MG63 (cell line): ENCODE measurements at regions not wholly inside any gene's neighbourhood (a gene's known extent, or its start where the extent isn't known, plus 50 kb on each side); places are given as distances from the start of the nearest gene placed in this dataset.
A peak's percentile ranks its signal among the peaks of the same experiment; 100 is the strongest.
"Not testable (repeated sequence)": the region's sequence is repeated elsewhere in the genome, so short reads cannot be mapped to it uniquely, and the experiment has no call there.

Source experiments
- DNase-seq: peaks from one replicate; pipeline ENCODE4 v3.0.0-alpha.2; 2020
- H3K27me3 ChIP-seq: fragments of 250-450 bp; sonication (Bioruptor Pico); 2 replicates; pipeline ENCODE4 v1.5.1; 2020; ENCODE audit warnings: mild to moderate bottlenecking, moderate library complexity
- H3K36me3 ChIP-seq: fragments of 250-450 bp; sonication (Bioruptor Pico); 2 replicates; pipeline ENCODE4 v1.5.1; 2020; ENCODE audit warnings: mild to moderate bottlenecking, moderate library complexity
- H3K4me3 ChIP-seq: fragments of 250-450 bp; sonication (Bioruptor Pico); 2 replicates; pipeline ENCODE4 v1.5.1; 2020; ENCODE audit warnings: mild to moderate bottlenecking, moderate library complexity
- H3K9me3 ChIP-seq: fragments of 250-450 bp; sonication (Bioruptor Pico); 2 replicates; pipeline ENCODE4 v1.5.1; 2020; ENCODE audit warnings: mild to moderate bottlenecking, moderate library complexity

DNA sequence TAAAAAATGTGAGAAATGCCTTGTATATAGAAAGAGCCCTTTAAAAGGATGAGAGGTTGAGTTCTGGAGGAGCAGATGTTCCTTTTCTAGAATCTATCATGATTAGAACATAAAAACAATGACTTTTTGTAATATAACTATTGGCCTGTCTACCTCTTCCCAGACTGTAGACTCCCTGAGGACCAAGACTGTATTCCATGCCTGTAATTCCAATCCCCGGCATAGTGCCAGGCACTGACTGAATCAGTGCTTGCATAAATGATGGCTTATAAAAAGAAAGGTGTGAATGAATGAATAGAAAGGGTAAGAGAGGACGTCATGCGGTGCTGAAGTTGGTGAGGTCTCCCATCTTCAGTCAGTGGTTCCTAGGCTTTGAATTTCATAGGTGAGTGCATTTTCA, 92.6 kb upstream of the GDNF start:
- no peak overlapping the region for H3K4me3 ChIP-seq
- no peaks in the 10 kb centered on the region for H3K27me3 ChIP-seq
- no peak for DNase-seq
- H3K36me3 ChIP-seq: no peaks in the 10 kb centered on the region
- H3K9me3 ChIP-seq: 0 out of 2 replicates have a peak, but pooled peaks cover 3% of the 10 kb centered on the region

DNA sequence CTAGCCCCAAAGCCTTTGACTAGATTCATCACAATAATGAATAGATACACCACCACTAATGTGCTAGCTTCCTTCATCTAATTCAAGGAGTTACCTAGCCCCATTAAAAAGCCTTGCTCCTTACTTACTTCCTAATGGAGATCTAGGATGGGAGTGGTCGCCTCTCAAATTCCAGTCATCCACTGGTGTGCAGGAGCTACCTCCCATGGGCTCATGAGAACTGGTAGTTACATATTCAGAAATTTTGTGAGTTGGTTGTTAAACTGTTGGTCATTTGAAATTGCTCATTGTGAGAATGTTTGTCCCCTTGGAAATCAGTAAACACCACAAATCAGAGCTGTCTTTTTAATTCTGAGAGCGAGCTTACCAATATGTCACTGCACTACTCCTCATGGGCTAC, 91.7 kb upstream of the GDNF start:
- Histone ChIP-seq H3K27me3 (no peaks in the 10 kb centered on the region), H3K36me3 (no peaks in the 10 kb centered on the region), H3K4me3 (no peak overlapping the region), H3K9me3 (0 out of 2 replicates have a peak, but pooled peaks cover 1% of the 10 kb centered on the region)
- DNase-seq: no peak

- no peaks in the 10 kb centered on the region for H3K36me3 ChIP-seq
- no peak for DNase-seq
Measured at GRCh38 chr5:37930350-37930749, 90.5 kb upstream of the GDNF start.

GRCh38 chr5:37929791-37930190, 90.0 kb upstream of the GDNF start:
- Histone ChIP-seq H3K27me3 (no peaks in the 10 kb centered on the region), H3K36me3 (no peaks in the 10 kb centered on the region), H3K4me3 (no peak overlapping the region), H3K9me3 (no peaks in the 10 kb centered on the region)
- DNase-seq: no peak

More at GRCh38 chr5:37930350-37930749, 90.5 kb upstream of the GDNF start:
- H3K9me3 ChIP-seq: no peaks in the 10 kb centered on the region
- H3K4me3 ChIP-seq: no peak overlapping the region
- no peaks in the 10 kb centered on the region for H3K27me3 ChIP-seq

DNA sequence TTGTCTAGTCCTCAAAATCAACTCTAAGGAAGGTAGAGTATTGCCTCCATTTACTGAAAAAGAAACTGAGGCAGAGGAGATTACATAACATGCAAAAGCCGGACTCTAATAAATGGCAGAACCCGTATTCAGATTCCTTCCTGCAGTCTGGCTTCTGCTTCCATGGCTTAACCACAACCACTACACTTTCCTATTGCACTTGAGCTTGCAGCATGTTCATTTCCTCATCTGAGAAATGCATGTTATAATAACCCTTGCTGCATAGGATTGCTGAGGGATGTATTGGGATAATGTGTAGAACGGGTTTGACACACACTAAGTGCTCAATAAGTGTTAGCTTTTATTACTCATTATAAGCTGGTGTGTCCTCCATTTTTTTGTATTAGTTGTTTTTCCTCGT, 87.9 kb upstream of the GDNF start:
- not testable (repeated sequence) for H3K27me3 ChIP-seq, H3K9me3 ChIP-seq, H3K4me3 ChIP-seq, H3K36me3 ChIP-seq, DNase-seq

DNA sequence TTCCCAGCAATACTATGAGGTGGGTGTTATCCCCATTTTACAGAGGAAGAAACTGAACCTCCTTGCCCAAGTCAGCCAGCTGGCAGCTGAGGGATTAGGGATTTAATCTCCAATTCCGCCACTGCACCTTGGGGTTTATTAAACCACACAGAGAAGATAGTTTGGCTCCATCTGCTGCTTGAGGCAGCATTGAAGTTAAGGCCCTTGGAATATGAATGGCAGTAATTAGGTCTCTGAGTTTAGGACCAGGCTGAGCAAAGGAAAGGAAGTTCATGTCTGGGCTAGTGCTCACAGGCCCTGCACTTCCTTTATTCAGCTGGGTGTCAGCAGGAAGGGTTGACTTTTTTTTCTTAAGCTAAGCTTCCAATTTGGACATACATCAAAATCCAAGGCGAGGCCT, 86.9 kb upstream of the GDNF start:
- H3K4me3 ChIP-seq: no peak overlapping the region
- no peaks in the 10 kb centered on the region for H3K27me3 ChIP-seq
- 0 out of 2 replicates have a peak, but pooled peaks cover under 1% of the 10 kb centered on the region for H3K9me3 ChIP-seq
- no peaks in the 10 kb centered on the region for H3K36me3 ChIP-seq
- DNase-seq: no peak

DNA sequence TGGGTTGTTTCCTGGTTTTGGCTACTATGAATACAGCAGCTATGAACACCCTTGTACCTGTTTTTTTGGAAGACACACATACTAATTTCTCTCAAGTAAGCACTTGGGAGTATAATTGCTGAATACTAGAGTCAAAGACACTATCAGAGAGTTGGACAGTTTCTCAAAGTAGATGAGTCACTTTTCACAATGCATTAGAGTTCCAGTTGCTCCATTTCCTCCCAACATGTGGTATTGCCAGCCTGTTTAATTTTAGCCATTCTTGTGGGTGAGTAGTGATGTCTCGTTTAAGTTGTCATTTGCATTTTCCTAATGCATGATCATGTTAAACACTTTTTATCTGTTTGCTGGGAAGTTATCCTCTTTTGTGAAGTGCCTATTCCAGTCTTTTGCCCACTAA, 81.6 kb upstream of the GDNF start:
- DNase-seq: no peak
- Histone ChIP-seq H3K4me3 (no peak overlapping the region), H3K36me3 (no peaks in the 10 kb centered on the region), H3K27me3 (no peaks in the 10 kb centered on the region), H3K9me3 (0 out of 2 replicates have a peak, but pooled peaks cover 6% of the 10 kb centered on the region)

DNA sequence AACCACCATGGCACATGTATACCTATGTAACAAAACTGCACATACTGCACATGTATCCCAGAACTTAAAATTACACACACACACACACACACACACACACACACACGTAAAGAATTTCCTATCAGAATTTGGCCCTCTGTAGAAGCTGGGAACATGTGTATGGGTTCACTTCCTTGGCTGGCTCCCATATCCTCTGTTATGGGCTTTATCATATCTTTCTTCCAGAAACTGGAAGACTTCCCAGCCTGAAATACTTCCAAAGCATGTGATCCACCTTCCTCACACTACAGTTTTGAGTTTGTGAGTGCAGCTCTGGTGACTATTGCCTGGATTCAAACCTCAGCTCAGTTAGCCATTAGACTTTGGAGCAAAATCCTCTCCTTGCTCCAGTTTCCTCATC, 78.6 kb upstream of the GDNF start:
- peaks cover 2% of the 10 kb centered on the region for H3K27me3 ChIP-seq
- DNase-seq: no peak
- H3K4me3 ChIP-seq: no peak overlapping the region
- no peaks in the 10 kb centered on the region for H3K36me3 ChIP-seq
- 0 out of 2 replicates have a peak, but pooled peaks cover 6% of the 10 kb centered on the region for H3K9me3 ChIP-seq

DNA sequence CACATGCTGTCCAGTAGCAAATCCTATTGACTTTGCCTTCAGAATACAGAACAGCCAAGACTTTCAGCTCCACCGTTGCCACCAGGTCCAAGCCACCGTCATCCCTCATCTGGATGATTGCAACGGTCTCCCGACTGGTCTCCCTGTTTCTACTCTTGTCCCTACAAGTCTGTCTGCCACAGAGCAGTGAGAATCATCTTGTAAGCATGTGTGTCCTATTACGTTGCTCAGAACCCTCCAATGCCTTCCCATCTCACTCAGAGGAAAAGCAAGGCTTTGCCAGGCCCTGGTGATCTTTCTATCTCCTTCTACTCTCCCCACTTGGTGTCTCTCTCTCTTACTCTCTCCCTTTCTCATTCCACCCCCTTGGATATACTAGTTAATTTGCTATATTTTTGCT, 76.7 kb upstream of the GDNF start:
- 0 out of 2 replicates have a peak, but pooled peaks cover 4% of the 10 kb centered on the region for H3K9me3 ChIP-seq
- DNase-seq: no peak
- H3K27me3 ChIP-seq: peaks cover 2% of the 10 kb centered on the region
- no peak overlapping the region for H3K4me3 ChIP-seq
- H3K36me3 ChIP-seq: no peaks in the 10 kb centered on the region

- no peak overlapping the region for H3K4me3 ChIP-seq
- no peak for DNase-seq
- H3K36me3 ChIP-seq: no peaks in the 10 kb centered on the region
- H3K9me3 ChIP-seq: no peaks in the 10 kb centered on the region
- peaks cover 2% of the 10 kb centered on the region for H3K27me3 ChIP-seq
Measured at GRCh38 chr5:37915097-37915736, 75.4 kb upstream of the GDNF start.

GRCh38 chr5:37909610-37910266, 69.9 kb upstream of the GDNF start:
- DNase-seq, H3K36me3 ChIP-seq, H3K4me3 ChIP-seq, H3K27me3 ChIP-seq, H3K9me3 ChIP-seq: not testable (repeated sequence)

GRCh38 chr5:37906416-37906815, 66.6 kb upstream of the GDNF start:
- Histone ChIP-seq H3K9me3 (no peaks in the 10 kb centered on the region), H3K27me3 (no peaks in the 10 kb centered on the region), H3K36me3 (no peaks in the 10 kb centered on the region), H3K4me3 (no peak overlapping the region)
- no peak for DNase-seq

DNA sequence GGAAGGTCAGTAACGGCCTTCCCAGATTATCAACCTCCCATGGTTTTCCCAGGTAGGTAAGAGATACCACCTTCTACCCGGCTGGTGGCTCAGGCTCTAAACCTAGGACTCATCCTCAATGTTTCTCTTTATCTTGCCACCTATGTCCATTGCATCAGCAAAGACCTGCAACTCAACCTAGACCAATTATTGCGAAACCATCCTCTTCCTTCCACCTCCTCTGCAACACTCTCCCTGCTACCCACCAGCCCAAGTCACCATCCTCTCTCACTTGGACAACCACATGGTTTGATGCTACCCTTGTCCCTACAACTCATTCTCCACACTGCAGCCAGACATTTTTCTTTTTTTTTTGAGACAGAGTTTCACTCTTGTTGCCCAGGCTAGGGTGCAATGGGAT, 65.4 kb upstream of the GDNF start:
- no peak overlapping the region for H3K4me3 ChIP-seq
- no peaks in the 10 kb centered on the region for H3K27me3 ChIP-seq
- no peaks in the 10 kb centered on the region for H3K9me3 ChIP-seq
- DNase-seq: no peak
- no peaks in the 10 kb centered on the region for H3K36me3 ChIP-seq

GRCh38 chr5:37902323-37902722, 62.5 kb upstream of the GDNF start:
- H3K9me3 ChIP-seq: no peaks in the 10 kb centered on the region
- DNase-seq: no peak
- H3K4me3 ChIP-seq: no peak overlapping the region
- H3K27me3 ChIP-seq: no peaks in the 10 kb centered on the region
- no peaks in the 10 kb centered on the region for H3K36me3 ChIP-seq

GRCh38 chr5:37900692-37901091, 60.9 kb upstream of the GDNF start:
- Histone ChIP-seq H3K4me3 (no peak overlapping the region), H3K36me3 (no peaks in the 10 kb centered on the region), H3K27me3 (no peaks in the 10 kb centered on the region), H3K9me3 (no peaks in the 10 kb centered on the region)
- DNase-seq: peak; percentile 77

GRCh38 chr5:37899037-37899436, 59.2 kb upstream of the GDNF start:
- H3K36me3 ChIP-seq: no peaks in the 10 kb centered on the region
- no peak for DNase-seq
- H3K9me3 ChIP-seq: no peaks in the 10 kb centered on the region
- no peak overlapping the region for H3K4me3 ChIP-seq
- no peaks in the 10 kb centered on the region for H3K27me3 ChIP-seq

DNA sequence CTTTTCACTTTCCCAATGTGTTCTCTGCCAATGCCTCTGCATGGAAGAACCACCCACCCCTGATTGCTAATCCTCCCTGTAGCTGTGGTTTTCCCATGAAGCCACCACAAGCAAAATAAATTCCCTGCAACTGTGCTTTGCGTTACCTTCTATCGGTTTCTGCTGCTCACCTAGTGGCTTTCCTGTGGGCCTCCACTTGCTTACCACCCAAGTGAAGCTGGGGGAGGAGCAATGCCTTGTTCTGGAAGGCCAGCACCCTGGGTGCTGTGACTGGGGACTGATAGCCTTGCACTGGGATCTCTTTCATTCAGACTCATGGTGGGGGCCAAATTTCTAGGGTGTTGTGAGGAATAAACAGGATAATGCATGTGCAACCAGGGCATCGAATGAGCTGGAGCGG, 56.3 kb upstream of the GDNF start:
- no peak overlapping the region for H3K4me3 ChIP-seq
- H3K9me3 ChIP-seq: no peaks in the 10 kb centered on the region
- H3K36me3 ChIP-seq: no peaks in the 10 kb centered on the region
- no peak for DNase-seq
- no peaks in the 10 kb centered on the region for H3K27me3 ChIP-seq

DNA sequence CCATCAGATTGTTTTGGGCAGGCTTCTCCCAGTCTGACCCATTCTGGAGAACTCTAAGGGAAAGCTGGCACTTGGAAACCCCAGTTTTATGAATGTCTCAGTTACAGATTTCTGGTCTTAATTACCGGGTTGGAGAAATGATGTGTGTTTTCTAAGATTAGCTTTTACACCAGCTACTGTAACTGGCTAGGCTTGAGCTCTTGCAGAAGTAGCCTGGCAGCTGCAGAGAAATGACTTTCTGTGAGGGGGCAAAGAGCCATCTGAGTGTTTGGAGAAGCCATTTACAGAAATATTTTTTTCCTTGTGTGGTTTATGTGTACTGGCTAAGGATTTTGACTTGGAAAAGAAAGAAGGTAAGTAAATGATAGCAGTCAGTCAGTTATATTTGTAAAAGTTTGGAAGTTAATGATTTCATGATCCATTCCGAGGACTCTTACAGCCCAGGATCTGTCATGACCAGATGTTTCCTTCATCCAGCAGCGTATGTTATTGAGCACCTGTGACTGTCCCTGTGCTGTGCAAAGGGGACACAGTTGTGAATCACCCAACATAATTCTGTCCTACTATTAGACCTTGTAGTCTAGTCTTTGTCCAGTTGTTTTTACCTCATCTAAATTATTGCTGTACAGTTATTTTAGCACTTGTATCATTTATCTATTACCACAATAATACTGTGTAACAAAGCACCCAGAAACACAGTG, 53.7 kb upstream of the GDNF start:
- Histone ChIP-seq H3K9me3 (no peaks in the 10 kb centered on the region), H3K36me3 (no peaks in the 10 kb centered on the region), H3K4me3 (no peak overlapping the region), H3K27me3 (no peaks in the 10 kb centered on the region)
- no peak for DNase-seq
